Stimulated activated CD4-positive, alpha-beta T cell treated with anti-CD3 and anti-CD28 coated beads, Interleukin-4, amount 100 ng/mL, for 48 hours (primary cell): ENCODE measurements at regions not wholly inside any gene's neighbourhood (a gene's known extent, or its start where the extent isn't known, plus 50 kb on each side); places are given as distances from the start of the nearest gene placed in this dataset.

Source experiments
- DNase-seq, 2 donors: peaks; one replicate each; pipeline ENCODE4 v3.0.0-alpha.2; 2020; ENCODE audit warnings: low read depth in 2 of 2

- no peak for DNase-seq
These were observed 409.0 kb upstream of the NRP1 start for GRCh38 chr10:33743429-33743857.

GRCh38 chr10:33739031-33739430 is 404.6 kb upstream of the NRP1 start:
- DNase-seq = no peak

DNA sequence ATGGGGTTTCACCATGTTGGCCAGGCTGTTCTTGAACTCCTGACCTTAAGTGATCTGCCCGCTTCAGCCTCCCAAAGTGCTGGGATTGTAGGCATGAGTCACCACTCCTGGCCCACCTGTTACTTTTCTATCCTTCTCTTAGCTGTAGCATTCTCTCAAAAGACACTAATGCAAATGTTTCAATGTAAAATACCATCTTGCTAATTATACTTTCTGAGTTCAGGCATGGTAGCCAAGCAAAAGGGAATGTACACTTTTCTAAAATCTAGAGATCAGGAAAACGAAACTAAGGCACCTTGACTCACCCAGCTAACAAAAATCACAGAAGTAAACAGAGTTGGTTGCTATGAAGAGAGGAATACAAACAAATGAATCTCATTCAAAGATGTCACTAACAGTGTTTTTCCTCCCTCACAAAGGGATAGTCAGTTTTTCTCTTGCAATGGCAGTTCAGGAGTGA is 401.0 kb upstream of the NRP1 start:
- no peak for DNase-seq

GRCh38 chr10:33734393-33735155 is 400.1 kb upstream of the NRP1 start:
- DNase-seq = no peak

GRCh38 chr10:33733058-33733457 is 398.6 kb upstream of the NRP1 start:
- DNase-seq = no peak

- no peak for DNase-seq
These were observed 397.8 kb upstream of the NRP1 start for GRCh38 chr10:33732161-33732680.

GRCh38 chr10:33731322-33731721 is 396.9 kb upstream of the NRP1 start:
- DNase-seq = no peak

DNA sequence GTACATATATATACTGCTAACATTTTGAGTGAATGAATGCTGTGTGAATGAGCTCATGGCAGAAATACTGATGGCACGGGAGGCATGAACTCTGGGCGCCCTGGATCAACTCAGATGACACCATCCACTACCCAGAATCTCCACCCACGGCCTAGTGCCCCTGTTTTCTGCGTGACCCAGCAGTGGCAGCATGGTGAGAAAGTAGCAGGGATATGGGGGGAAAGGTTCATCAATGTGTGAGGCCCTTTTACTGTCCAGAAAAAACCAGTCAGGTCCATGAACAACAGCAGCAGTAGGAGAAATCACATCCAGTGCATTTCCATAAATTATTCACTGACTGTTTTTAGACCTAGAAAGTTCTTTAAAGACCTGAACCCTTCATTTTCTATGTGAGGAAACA is 391.0 kb upstream of the NRP1 start:
- no peak for DNase-seq

DNA sequence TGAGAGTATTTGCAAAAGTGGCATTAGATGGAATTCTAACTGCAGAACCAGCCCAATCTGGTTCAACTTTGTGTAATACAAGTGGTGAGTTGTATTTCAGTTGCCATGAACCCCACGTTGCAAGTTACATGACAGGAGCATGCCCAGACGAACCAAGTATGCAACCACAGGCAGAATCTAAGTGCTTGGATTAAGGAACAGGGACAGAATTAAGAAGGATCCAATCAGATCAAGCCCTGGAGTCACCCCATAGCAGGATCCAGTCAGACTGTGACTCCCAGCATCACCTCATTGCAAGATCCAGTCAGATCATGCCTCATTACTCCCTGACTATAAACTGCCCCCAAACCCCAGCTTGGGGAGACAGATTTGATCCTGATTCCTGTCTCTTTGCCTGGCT is 388.7 kb upstream of the NRP1 start:
- no peak for DNase-seq

DNA sequence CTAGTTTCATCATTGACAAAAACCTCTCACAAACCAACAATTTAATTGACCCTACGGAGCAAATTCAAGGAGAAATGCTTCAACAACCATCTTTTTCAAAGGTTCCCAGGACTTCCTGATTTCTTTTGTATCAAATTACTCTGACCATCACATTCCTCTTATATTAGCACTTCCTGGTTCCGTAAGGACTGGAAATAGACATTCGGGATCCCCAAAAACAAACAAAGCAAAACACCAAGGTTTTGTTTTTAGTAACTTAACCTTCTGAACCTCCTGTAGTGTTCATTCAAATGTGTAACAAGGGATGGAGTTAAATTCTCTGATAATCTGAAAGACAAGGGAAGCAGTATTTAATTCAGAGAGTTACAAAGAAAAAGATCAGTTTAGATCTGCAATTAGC is 387.6 kb upstream of the NRP1 start:
- DNase-seq = no peak

DNA sequence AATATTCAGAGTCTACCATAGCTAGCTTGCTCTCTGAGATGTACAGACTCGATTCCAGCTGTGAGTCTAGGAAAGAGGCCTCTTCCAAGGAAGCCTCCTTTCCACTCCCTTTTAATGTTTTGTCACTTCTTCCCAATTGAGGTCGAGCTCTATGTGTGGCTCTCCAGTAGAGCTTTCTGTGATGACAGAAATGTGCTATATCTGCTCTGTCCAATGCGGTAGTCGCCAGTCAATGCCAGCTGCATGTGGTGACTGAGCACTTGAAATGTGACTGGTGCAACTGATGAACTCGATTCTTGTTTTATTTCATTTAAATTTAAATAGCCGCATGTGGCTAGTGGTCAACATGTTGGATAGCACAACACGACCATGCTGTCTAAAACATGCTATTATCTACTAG is 387.0 kb upstream of the NRP1 start:
- DNase-seq = no peak

DNA sequence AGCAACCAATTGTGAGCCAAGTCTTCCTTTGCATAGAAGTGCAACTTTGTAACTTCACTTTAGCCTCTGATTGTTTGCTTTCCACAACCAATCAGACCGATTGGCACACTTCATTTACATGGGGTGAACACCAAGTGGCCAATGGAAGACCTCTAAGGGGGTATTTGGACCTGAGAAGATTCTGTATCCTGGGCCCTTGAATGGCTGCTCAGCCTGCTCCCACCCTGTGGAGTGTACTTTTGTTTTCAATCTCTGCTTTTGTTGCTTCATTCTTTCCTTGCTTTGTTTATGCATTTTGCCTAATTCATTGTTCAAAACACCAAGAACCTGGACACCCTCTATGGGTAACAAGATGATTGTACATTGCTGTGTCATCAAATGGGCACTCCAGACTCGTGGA is 385.7 kb upstream of the NRP1 start:
- no peak for DNase-seq

DNA sequence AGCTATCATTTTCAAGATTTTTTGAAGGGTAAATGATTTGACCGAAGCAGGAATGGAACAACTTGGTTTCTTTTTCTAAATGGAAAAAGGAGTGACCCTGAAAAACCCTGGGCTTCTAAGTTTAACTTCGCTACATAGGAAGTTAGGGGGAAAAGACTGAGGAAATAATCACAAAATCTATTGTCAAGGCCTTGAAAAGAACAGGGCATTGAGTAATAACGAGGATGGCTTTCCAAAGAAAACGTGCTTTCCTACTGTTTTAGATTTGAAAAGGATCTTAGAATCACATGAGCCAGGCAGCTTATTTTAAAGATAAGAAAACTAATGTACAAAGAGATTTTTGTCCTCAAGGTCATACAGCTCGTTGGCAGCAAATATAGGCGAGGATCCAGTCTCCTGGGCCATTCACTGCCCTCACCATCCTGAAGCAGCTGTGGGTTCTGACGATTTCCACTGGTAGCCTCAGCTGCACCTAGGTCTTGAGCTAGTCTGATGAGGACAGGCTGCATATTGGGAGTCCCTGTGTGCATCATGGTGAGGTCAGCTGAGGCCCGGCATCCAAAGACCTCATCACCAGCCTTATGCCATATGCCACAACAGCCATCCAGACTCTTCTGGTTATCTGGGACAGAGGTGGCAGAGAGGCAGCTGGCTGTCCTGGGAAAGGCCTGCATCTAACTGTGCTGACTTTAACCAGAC is 384.7 kb upstream of the NRP1 start:
- DNase-seq = no peak

GRCh38 chr10:33716501-33717267 is 382.2 kb upstream of the NRP1 start:
- no peak for DNase-seq

GRCh38 chr10:33715303-33715975 is 381.0 kb upstream of the NRP1 start:
- DNase-seq = no peak

DNA sequence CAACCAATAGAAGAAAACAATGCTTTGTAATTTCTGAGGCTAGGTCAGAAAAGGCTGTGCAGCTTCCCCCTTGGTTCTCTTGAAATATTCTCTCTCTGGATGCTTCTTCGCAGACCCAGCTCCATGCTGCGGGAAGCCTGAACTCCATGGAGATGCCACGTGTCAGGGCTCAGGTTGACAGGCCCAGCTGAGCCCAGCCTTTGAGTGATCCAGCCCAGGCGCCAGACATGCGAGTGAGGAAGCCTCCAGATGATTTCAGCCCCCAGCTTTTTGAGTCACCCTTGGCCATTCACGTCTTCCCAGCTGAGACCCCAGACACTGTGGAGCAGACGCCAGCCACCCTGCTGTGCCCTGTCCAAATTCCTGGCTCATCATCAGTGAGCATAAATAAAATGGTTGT is 378.4 kb upstream of the NRP1 start:
- no peak for DNase-seq

GRCh38 chr10:33710006-33710405 is 375.5 kb upstream of the NRP1 start:
- no peak for DNase-seq

DNA sequence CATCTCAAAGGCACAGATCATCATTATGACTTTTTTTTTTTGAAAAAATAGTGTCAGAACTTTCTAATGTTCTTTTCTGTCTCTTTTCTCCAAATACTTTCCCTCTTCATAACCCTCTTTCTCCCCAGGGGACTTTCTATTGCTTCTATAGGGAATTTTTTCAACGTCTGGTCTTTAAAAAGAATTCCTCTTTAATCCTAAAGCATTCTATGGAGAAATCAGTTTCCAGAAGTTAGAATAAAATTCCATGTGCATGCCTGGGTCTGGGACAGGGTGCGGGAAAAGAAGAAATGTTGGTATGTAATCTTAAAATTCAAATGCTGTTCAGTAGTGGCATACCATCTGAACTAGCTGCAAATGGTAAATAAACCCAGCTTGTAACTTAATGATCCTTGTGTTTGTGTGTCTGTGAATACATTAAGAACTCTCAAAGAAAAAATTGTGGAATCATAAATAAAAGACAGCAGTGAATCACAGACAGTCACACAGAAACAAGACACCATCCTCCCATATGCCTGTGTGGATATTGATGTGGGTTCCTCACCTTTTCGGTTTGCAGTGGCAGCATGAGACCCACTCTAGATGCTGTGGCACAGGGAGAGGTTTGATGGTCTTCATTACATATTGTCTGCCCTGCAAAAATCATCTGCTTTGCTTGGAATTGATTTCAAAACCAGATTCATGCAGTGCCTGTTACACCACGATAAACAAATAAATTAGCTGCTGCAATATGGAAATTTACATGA is 374.7 kb upstream of the NRP1 start:
- no peak for DNase-seq

GRCh38 chr10:33708561-33708960 is 374.1 kb upstream of the NRP1 start:
- DNase-seq = no peak

DNA sequence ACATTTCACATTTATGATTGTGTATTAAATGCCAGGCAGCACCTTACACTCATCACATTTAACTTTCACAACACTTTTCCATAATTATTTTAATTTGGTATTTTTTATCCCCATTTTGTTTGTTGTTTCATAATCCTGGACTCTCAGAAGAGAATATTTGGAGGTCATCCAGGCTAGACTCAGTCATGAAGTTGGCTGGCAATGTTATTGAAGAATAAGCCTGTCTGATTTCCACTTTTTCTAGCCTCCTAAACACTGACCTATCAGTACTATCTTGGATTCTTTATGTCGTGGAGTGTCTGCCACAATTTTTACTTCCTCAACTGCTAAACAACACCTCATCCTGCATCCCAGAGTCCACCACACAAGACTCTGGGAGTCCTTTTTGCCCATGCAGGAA is 372.3 kb upstream of the NRP1 start:
- DNase-seq = no peak

GRCh38 chr10:33706191-33706590 is 371.7 kb upstream of the NRP1 start:
- no peak for DNase-seq
